ENCODE measurements at regions not wholly inside any gene's neighbourhood (a gene's known extent, or its start where the extent isn't known, plus 50 kb on each side); places are given as distances from the start of the nearest gene placed in this dataset.

- no peak for TF ChIP-seq CTCF (IDR thresholded peaks at IDR 0.05)
- TF ChIP-seq POLR2AphosphoS5 (IDR thresholded peaks at IDR 0.05), result no peak
- no peak for TF ChIP-seq POLR2A (IDR thresholded peaks at IDR 0.05)
- no peak for TF ChIP-seq EP300 (IDR thresholded peaks at IDR 0.05)
Observed at GRCh38 chr10:36455526-36456133, 669.8 kb upstream of the ANKRD30A start.

Measured in upper lobe of left lung (tissue), 4 donors.